Small intestine (tissue), 7 donors: ENCODE measurements at regions not wholly inside any gene's neighbourhood (a gene's known extent, or its start where the extent isn't known, plus 50 kb on each side); places are given as distances from the start of the nearest gene placed in this dataset.

Experiments
- DNase-seq, 2 donors: peaks; one replicate each; pipeline versions ENCODE4 v3.0.0 to v3.0.0-alpha.2; 2013
- FAIRE-seq: peaks from 2 replicates; lab custom pipeline; 2012; peaks lifted over from hg19 to GRCh38; lab: Jason Lieb, UNC
- H3K27ac ChIP-seq, 3 donors: one replicate each; pipeline ENCODE4 v1.5.1; 2013; ENCODE audit warnings: low read length in 2 of 3, mild to moderate bottlenecking in 2 of 3, control low read depth in 1 of 3, inconsistent platforms in 1 of 3, low read depth in 1 of 3, moderate library complexity in 1 of 3
- H3K27me3 ChIP-seq, 3 donors: one replicate each; pipeline ENCODE4 v1.6.1; 2013; ENCODE audit warnings: low read length in 3 of 3, inconsistent platforms in 1 of 3; ENCODE audit not compliant: control insufficient read depth in 3 of 3, insufficient read depth in 3 of 3
- H3K36me3 ChIP-seq, 3 donors: one replicate each; pipeline ENCODE4 v1.6.1; 2013; ENCODE audit warnings: low read length in 3 of 3, inconsistent platforms in 1 of 3, low read depth in 1 of 3, mild to moderate bottlenecking in 1 of 3, moderate library complexity in 1 of 3; ENCODE audit not compliant: control insufficient read depth in 3 of 3, insufficient read depth in 2 of 3
- H3K4me1 ChIP-seq, 3 donors: one replicate each; pipeline ENCODE4 v1.6.1; 2013; ENCODE audit warnings: low read length in 2 of 3, inconsistent platforms in 1 of 3, low read depth in 1 of 3, mild to moderate bottlenecking in 1 of 3, moderate library complexity in 1 of 3; ENCODE audit not compliant: control insufficient read depth in 3 of 3, insufficient read depth in 2 of 3
- H3K4me3 ChIP-seq, 3 donors: one replicate each; pipeline ENCODE4 v1.5.1; 2013; ENCODE audit warnings: low read length in 3 of 3, control low read depth in 1 of 3, inconsistent platforms in 1 of 3, low read depth in 1 of 3, mild to moderate bottlenecking in 1 of 3, moderate library complexity in 1 of 3
- H3K9me3 ChIP-seq, 2 donors: one replicate each; pipeline ENCODE4 v1.6.1; 2013; ENCODE audit warnings: low read depth in 1 of 2, low read length in 1 of 2; ENCODE audit not compliant: control insufficient read depth in 2 of 2, insufficient read depth in 1 of 2
- WGBS, 3 donors: extraction: QIAGEN DNeasy Blood & Tissue Kit; methylation state at CpG; one replicate each; pipeline ENCODE4 v1.1.7; 2013; 5-methylcytosine and 5-hydroxymethylcytosine counted together
- donor health status: healthy with polysubstance abuse.
- donor health status: control.
- donor health status: control.
- donor health status: Bipolar disorder and iron deficiency.
- donor health status: healthy.

GRCh38 chr1:72620453-72620852, 338.1 kb upstream of the NEGR1 start:
- H3K36me3 ChIP-seq = no peaks in the 10 kb centered on the region
- no peak for FAIRE-seq
- no peaks in the 10 kb centered on the region for H3K9me3 ChIP-seq
- H3K4me1 ChIP-seq = no peaks in the 10 kb centered on the region
- DNase-seq = no peak
- WGBS, 3 donors = 42 to 51% (median 45%) methylated on average over 2 of the region's 2 CpGs
- H3K27ac ChIP-seq = no peak overlapping the region
- H3K27me3 ChIP-seq = no peaks in the 10 kb centered on the region
- no peak overlapping the region for H3K4me3 ChIP-seq

GRCh38 chr1:72606216-72606810, 324.0 kb upstream of the NEGR1 start:
- H3K4me1 ChIP-seq = no peaks in the 10 kb centered on the region
- no peaks in the 10 kb centered on the region for H3K9me3 ChIP-seq
- FAIRE-seq (no peak), DNase-seq (no peak)
- no peaks in the 10 kb centered on the region for H3K36me3 ChIP-seq
- H3K27me3 ChIP-seq = no peaks in the 10 kb centered on the region
- no peak overlapping the region for H3K27ac ChIP-seq
- H3K4me3 ChIP-seq = no peak overlapping the region
- 29 to 37% (median 35%) methylated on average over 3 of the region's 3 CpGs for WGBS, 3 donors

GRCh38 chr1:72601035-72601674, 318.8 kb upstream of the NEGR1 start:
- Histone ChIP-seq H3K27ac (no peak overlapping the region), H3K27me3 (no peaks in the 10 kb centered on the region), H3K4me1 (no peaks in the 10 kb centered on the region), H3K9me3 (no peaks in the 10 kb centered on the region), H3K4me3 (no peak overlapping the region), H3K36me3 (no peaks in the 10 kb centered on the region)
- no peak for DNase-seq
- no peak for FAIRE-seq
- WGBS, 3 donors = 65 to 75% (median 74%) methylated on average over 6 of the region's 6 CpGs

GRCh38 chr1:72586023-72586685, 303.8 kb upstream of the NEGR1 start:
- H3K27me3 ChIP-seq = no peaks in the 10 kb centered on the region
- no peak for FAIRE-seq

GRCh38 chr1:72579629-72580028, 297.3 kb upstream of the NEGR1 start:
- DNase-seq (no peak), FAIRE-seq (no peak)
- Histone ChIP-seq H3K4me3 (no peak overlapping the region), H3K9me3 (no peaks in the 10 kb centered on the region), H3K27ac (no peak overlapping the region), H3K36me3 (no peaks in the 10 kb centered on the region), H3K4me1 (no peaks in the 10 kb centered on the region), H3K27me3 (no peaks in the 10 kb centered on the region)
- WGBS, 3 donors = 71 to 80% (median 73%) methylated on average over 2 of the region's 2 CpGs

More at GRCh38 chr1:72586023-72586685, 303.8 kb upstream of the NEGR1 start:
- no peaks in the 10 kb centered on the region for H3K36me3 ChIP-seq
- H3K9me3 ChIP-seq = no peaks in the 10 kb centered on the region
- no peak overlapping the region for H3K27ac ChIP-seq
- no peaks in the 10 kb centered on the region for H3K4me1 ChIP-seq
- 67 to 84% (median 75%) methylated on average over 8 of the region's 8 CpGs for whole genome bisulfite sequencing, 3 donors
- H3K4me3 ChIP-seq = no peak overlapping the region
- no peak for DNase-seq

GRCh38 chr1:72570815-72571214, 288.5 kb upstream of the NEGR1 start:
- DNase-seq (no peak), FAIRE-seq (no peak)
- 63 to 75% (median 70%) methylated on average over 2 of the region's 2 CpGs for WGBS, 3 donors
- Histone ChIP-seq H3K9me3 (no peaks in the 10 kb centered on the region), H3K27ac (no peak overlapping the region), H3K36me3 (no peaks in the 10 kb centered on the region), H3K4me3 (no peak overlapping the region), H3K4me1 (no peaks in the 10 kb centered on the region), H3K27me3 (no peaks in the 10 kb centered on the region)

- DNase-seq (no peak), FAIRE-seq (no peak)
- Histone ChIP-seq H3K36me3 (no peaks in the 10 kb centered on the region), H3K9me3 (no peaks in the 10 kb centered on the region), H3K27ac (no peak overlapping the region), H3K27me3 (no peaks in the 10 kb centered on the region), H3K4me3 (no peak overlapping the region), H3K4me1 (no peaks in the 10 kb centered on the region)
- 54 to 74% (median 59%) methylated on average over 1 of the region's 1 CpG for WGBS, 3 donors
Measured at GRCh38 chr1:72568113-72568512, 285.8 kb upstream of the NEGR1 start.

GRCh38 chr1:72567521-72567920, 285.2 kb upstream of the NEGR1 start:
- DNase-seq (no peak), FAIRE-seq (no peak)
- no peaks in the 10 kb centered on the region for H3K9me3 ChIP-seq
- H3K36me3 ChIP-seq = no peaks in the 10 kb centered on the region
- no peaks in the 10 kb centered on the region for H3K27me3 ChIP-seq
- no peaks in the 10 kb centered on the region for H3K4me1 ChIP-seq
- H3K27ac ChIP-seq = no peak overlapping the region
- H3K4me3 ChIP-seq = no peak overlapping the region
